ENCODE measurements at regions not wholly inside any gene's neighbourhood (a gene's known extent, or its start where the extent isn't known, plus 50 kb on each side); places are given as distances from the start of the nearest gene placed in this dataset.
"Not testable (repeated sequence)": the region's sequence is repeated elsewhere in the genome, so short reads cannot be mapped to it uniquely, and the experiment has no call there.

- no peak overlapping the region for H3K27ac Mint-ChIP-seq
- H3K27me3 Mint-ChIP-seq (ENCODE audit: low read depth): no peaks in the 10 kb centered on the region
- DNase-seq: no peak
- H3K9me3 Mint-ChIP-seq: peaks cover 7% of the 10 kb centered on the region
- peaks cover 31% of the 10 kb centered on the region for H3K4me1 Mint-ChIP-seq (ENCODE audit: low read depth)
- intact Hi-C loops (cut with micrococcal nuclease): no loop called here
- peaks cover 4% of the 10 kb centered on the region for H3K36me3 Mint-ChIP-seq (ENCODE audit: low read depth)
- CTCF ChIA-PET: no interaction called here
- H3K4me3 Mint-ChIP-seq: no peak overlapping the region
Observed at GRCh38 chr21:31442339-31442738, 98.3 kb upstream of the TIAM1 start.

- Mint-ChIP-seq H3K4me3 (no peak overlapping the region), H3K27ac (no peak overlapping the region), H3K36me3 (ENCODE audit: low read depth) (no peaks in the 10 kb centered on the region), H3K4me1 (ENCODE audit: low read depth) (peaks cover 19% of the 10 kb centered on the region), H3K27me3 (ENCODE audit: low read depth) (no peaks in the 10 kb centered on the region), H3K9me3 (peaks cover 3% of the 10 kb centered on the region)
- intact Hi-C loops (cut with micrococcal nuclease): no loop called here
- DNase-seq: no peak
- CTCF ChIA-PET: interaction anchor here (0.7 kb wide), 1 partner anchor 320 kb away, joined by 5 read pairs; no protein-coding TSS in a partner anchor
Observed at GRCh38 chr21:31429506-31429905, 85.4 kb upstream of the TIAM1 start.

- Mint-ChIP-seq H3K4me1 (ENCODE audit: low read depth) (peaks cover 21% of the 10 kb centered on the region), H3K27ac (peak overlapping the region; percentile 46), H3K27me3 (ENCODE audit: low read depth) (no peaks in the 10 kb centered on the region), H3K9me3 (no peaks in the 10 kb centered on the region), H3K4me3 (no peak overlapping the region), H3K36me3 (ENCODE audit: low read depth) (no peaks in the 10 kb centered on the region)
- DNase-seq: peak; percentile 23
- intact Hi-C loops (cut with micrococcal nuclease): loop anchor here (1.0 kb wide), 2 partner anchors 72 to 85 kb away; no protein-coding TSS in a partner anchor
- CTCF ChIA-PET: interaction anchor here (0.8 kb wide), 1 partner anchor 317 kb away, joined by 4 read pairs; no protein-coding TSS in a partner anchor
Observed at GRCh38 chr21:31426235-31426797, 82.3 kb upstream of the TIAM1 start.

DNA sequence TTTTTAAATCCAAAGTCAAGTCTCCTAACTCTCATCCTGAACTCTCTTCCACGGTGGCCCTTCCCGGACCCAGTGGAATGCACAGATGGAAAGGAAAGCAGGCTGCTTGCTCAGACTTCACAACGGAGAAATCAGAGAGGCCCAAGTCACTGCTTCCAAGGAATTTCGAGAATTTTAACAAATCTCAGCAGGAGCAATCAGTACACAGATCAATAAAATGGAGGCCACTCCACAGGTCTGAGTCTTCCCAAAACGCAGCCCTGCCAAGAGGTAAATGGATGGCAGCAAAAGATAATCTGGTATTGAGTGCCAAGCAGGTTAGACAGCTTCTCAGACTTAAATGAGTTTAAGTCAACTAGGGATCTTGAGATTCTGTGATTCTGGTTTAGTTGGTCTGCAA lies 81.1 kb upstream of the TIAM1 start:
- H3K27me3 Mint-ChIP-seq (ENCODE audit: low read depth): no peaks in the 10 kb centered on the region
- no peak overlapping the region for H3K27ac Mint-ChIP-seq
- H3K4me1 Mint-ChIP-seq (ENCODE audit: low read depth): peaks cover 21% of the 10 kb centered on the region
- CTCF ChIA-PET: interaction anchor here (0.6 to 1.4 kb wide), 4 partner anchors 70 to 229 kb away, joined by 3 to 5 read pairs (median 3); no protein-coding TSS in a partner anchor
- no peak overlapping the region for H3K4me3 Mint-ChIP-seq
- no peaks in the 10 kb centered on the region for H3K9me3 Mint-ChIP-seq
- H3K36me3 Mint-ChIP-seq (ENCODE audit: low read depth): no peaks in the 10 kb centered on the region
- DNase-seq: no peak
- intact Hi-C loops (cut with micrococcal nuclease): no loop called here

- DNase-seq: no peak
- CTCF ChIA-PET: no interaction called here
- no peak overlapping the region for H3K4me3 Mint-ChIP-seq
- H3K27me3 Mint-ChIP-seq (ENCODE audit: low read depth): no peaks in the 10 kb centered on the region
- H3K4me1 Mint-ChIP-seq (ENCODE audit: low read depth): peaks cover 21% of the 10 kb centered on the region
- H3K9me3 Mint-ChIP-seq: no peaks in the 10 kb centered on the region
- intact Hi-C loops (cut with micrococcal nuclease): no loop called here
- no peaks in the 10 kb centered on the region for H3K36me3 Mint-ChIP-seq (ENCODE audit: low read depth)
- no peak overlapping the region for H3K27ac Mint-ChIP-seq
Observed at GRCh38 chr21:31424058-31424457, 80.0 kb upstream of the TIAM1 start.

DNA sequence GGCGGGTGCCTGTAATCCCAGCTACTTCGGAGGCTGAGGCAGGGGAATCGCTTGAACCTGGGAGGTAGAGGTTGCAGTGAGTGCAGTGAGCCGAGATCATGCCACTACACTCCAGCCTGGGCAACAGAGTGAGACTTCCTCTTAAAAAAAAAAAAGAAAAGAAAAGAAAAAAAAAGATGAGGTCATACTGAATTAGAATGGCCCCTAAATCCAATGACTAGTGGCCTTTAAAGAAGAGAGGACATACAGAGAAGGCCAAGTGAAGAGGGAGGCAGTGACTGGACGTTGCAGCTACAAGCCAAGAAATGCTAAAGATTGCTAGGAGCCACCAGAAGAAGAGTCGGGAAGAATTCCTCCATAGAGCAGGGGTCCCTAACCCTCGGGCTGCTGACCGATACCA lies 76.9 kb upstream of the TIAM1 start:
- Mint-ChIP-seq H3K4me1 (ENCODE audit: low read depth) (peaks cover 15% of the 10 kb centered on the region), H3K9me3 (peaks cover 13% of the 10 kb centered on the region), H3K27ac (no peak overlapping the region), H3K4me3 (no peak overlapping the region), H3K27me3 (ENCODE audit: low read depth) (no peaks in the 10 kb centered on the region), H3K36me3 (ENCODE audit: low read depth) (peaks cover 8% of the 10 kb centered on the region)
- DNase-seq: no peak
- intact Hi-C loops (cut with micrococcal nuclease): no loop called here
- CTCF ChIA-PET: interaction anchor here (0.7 kb wide), 1 partner anchor 133 kb away, joined by 5 read pairs; no protein-coding TSS in a partner anchor

DNA sequence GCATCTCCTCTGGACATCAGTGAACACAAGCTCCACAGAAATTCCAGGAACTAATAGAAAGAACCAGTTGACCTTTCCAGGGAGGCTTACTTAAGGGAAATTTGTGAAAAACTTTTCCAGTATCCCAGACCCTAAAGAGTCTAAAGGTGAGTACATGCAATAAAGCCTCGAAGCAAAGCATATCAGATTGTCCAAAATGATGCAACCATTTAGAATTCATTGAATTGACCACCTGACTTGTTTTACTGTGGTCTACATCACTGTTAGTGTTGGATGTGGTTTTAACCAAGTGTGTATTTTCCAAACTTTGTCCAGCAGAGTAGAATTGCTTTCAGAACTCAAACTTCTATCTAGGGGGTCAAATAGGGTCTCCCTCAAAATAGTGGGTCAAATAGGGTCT lies 76.3 kb upstream of the TIAM1 start:
- Mint-ChIP-seq H3K9me3 (peaks cover 13% of the 10 kb centered on the region), H3K4me3 (no peak overlapping the region), H3K27ac (no peak overlapping the region), H3K4me1 (ENCODE audit: low read depth) (peaks cover 10% of the 10 kb centered on the region), H3K27me3 (ENCODE audit: low read depth) (no peaks in the 10 kb centered on the region), H3K36me3 (ENCODE audit: low read depth) (peaks cover 8% of the 10 kb centered on the region)
- intact Hi-C loops (cut with micrococcal nuclease): no loop called here
- DNase-seq: no peak
- CTCF ChIA-PET: interaction anchor here (0.7 kb wide), 1 partner anchor 133 kb away, joined by 5 read pairs; no protein-coding TSS in a partner anchor

GRCh38 chr21:31418377-31419001 lies 74.4 kb upstream of the TIAM1 start:
- Mint-ChIP-seq H3K4me3 (no peak overlapping the region), H3K4me1 (ENCODE audit: low read depth) (peaks cover 7% of the 10 kb centered on the region), H3K27ac (no peak overlapping the region), H3K9me3 (peaks cover 13% of the 10 kb centered on the region), H3K27me3 (ENCODE audit: low read depth) (no peaks in the 10 kb centered on the region), H3K36me3 (ENCODE audit: low read depth) (peaks cover 8% of the 10 kb centered on the region)
- DNase-seq: no peak
- CTCF ChIA-PET: no interaction called here
- intact Hi-C loops (cut with micrococcal nuclease): loop anchor here (5.0 kb wide), 1 partner anchor 89 kb away; no protein-coding TSS in a partner anchor

- H3K27me3 Mint-ChIP-seq (ENCODE audit: low read depth); H3K4me3 Mint-ChIP-seq; H3K36me3 Mint-ChIP-seq (ENCODE audit: low read depth); H3K27ac Mint-ChIP-seq; H3K4me1 Mint-ChIP-seq (ENCODE audit: low read depth): not testable (repeated sequence)
- CTCF ChIA-PET: interaction anchor here (0.6 kb wide), 1 partner anchor 316 kb away, joined by 3 read pairs; no protein-coding TSS in a partner anchor
- DNase-seq: peak; percentile 43
- intact Hi-C loops (cut with micrococcal nuclease): loop anchor here (5.0 kb wide), 1 partner anchor 90 kb away; no protein-coding TSS in a partner anchor
- peaks cover 13% of the 10 kb centered on the region for H3K9me3 Mint-ChIP-seq
Observed at GRCh38 chr21:31417214-31417613, 73.2 kb upstream of the TIAM1 start.

DNA sequence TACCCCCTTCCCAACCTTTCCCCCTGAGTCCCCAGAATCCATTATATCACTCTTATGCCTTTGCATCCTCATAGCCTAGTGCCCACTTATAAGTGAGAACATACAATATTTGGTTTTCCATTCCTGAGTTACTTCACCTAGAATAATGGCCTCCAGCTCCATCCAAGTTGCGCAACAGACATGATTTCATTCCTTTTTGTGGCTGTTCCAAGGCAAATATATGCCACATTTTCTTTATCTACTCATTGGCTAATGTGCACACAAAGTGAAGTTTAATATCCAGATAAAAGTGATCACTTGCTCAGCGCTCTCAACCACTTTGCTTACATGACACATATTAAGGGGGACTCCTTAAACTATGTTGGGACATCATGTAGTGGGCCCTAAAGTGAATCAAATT lies 72.4 kb upstream of the TIAM1 start:
- Mint-ChIP-seq H3K36me3 (ENCODE audit: low read depth) (peaks cover 8% of the 10 kb centered on the region), H3K4me1 (ENCODE audit: low read depth) (peaks cover 7% of the 10 kb centered on the region), H3K27me3 (ENCODE audit: low read depth) (no peaks in the 10 kb centered on the region), H3K4me3 (no peak overlapping the region), H3K9me3 (peaks cover 13% of the 10 kb centered on the region), H3K27ac (no peak overlapping the region)
- intact Hi-C loops (cut with micrococcal nuclease): loop anchor here (5.0 kb wide), 1 partner anchor 91 kb away; no protein-coding TSS in a partner anchor
- DNase-seq: no peak
- CTCF ChIA-PET: no interaction called here

DNA sequence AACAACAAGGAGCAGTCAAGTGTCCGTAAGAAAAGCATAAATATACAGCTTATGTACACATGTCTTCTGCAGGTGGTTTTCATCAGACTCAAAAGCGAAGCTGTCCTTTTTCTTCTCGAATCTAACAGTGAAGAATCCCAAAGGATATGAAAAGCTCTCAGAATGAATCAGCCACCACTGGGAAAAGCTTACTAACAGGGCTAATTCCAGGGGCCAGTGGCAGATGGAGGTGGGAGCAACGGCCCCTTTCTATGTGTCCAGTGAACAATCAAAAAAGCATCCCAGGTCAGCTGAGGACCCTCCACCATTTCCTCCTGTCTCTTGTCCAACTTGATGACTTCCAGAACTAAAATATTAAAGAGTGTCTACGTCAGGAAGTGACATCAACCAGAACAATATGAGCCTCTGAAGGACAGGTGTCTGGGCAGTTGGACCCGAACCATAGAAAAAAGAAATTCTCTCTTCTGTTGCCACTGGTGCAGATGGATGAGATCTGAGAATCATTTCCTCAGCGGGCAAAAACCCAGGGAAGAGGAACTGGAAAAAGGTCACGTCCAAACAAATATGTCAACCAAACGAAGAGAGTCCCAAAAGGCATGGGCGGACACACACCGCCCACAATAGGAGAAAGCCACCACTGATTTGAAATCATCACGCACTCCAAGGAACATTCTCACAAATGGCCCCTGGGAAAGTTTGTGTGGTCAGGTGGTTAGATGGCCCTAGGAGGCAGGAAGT lies 70.4 kb upstream of the TIAM1 start:
- H3K36me3 Mint-ChIP-seq (ENCODE audit: low read depth): peaks cover 8% of the 10 kb centered on the region
- DNase-seq: no peak
- H3K4me3 Mint-ChIP-seq: no peak overlapping the region
- peaks cover 13% of the 10 kb centered on the region for H3K9me3 Mint-ChIP-seq
- no peak overlapping the region for H3K27ac Mint-ChIP-seq
- H3K4me1 Mint-ChIP-seq (ENCODE audit: low read depth): peaks cover 7% of the 10 kb centered on the region
- H3K27me3 Mint-ChIP-seq (ENCODE audit: low read depth): no peaks in the 10 kb centered on the region
- intact Hi-C loops (cut with micrococcal nuclease): loop anchor here (5.0 kb wide), 2 partner anchors 143 to 217 kb away; no protein-coding TSS in a partner anchor
- CTCF ChIA-PET: no interaction called here

DNA sequence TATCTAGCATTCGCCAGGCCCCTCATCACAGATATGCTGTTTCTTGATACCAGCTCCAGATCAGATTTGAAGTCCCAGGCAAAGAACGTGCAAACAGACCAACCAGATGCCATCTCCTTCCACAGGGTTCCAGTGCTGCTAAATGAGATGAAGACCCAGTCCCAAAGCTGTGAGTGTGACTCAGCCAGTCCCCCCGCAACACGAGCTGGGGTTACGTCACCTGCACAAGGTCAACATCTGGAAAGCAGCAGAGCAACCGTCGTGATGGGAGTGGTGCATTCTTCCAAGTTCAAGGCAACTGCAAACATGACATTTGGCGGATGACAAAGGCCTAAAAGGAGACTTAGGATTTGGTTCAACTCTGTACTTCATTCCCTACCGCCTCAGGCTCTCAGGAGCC lies 69.6 kb upstream of the TIAM1 start:
- H3K27me3 Mint-ChIP-seq (ENCODE audit: low read depth): no peaks in the 10 kb centered on the region
- H3K9me3 Mint-ChIP-seq: peaks cover 13% of the 10 kb centered on the region
- no peak overlapping the region for H3K4me3 Mint-ChIP-seq
- CTCF ChIA-PET: no interaction called here
- no peak for DNase-seq
- H3K36me3 Mint-ChIP-seq (ENCODE audit: low read depth): peaks cover 8% of the 10 kb centered on the region
- peaks cover 7% of the 10 kb centered on the region for H3K4me1 Mint-ChIP-seq (ENCODE audit: low read depth)
- H3K27ac Mint-ChIP-seq: no peak overlapping the region
- intact Hi-C loops (cut with micrococcal nuclease): loop anchor here (5.0 kb wide), 2 partner anchors 144 to 216 kb away; no protein-coding TSS in a partner anchor
